ENCODE measurements at regions not wholly inside any gene's neighbourhood (a gene's known extent, or its start where the extent isn't known, plus 50 kb on each side); places are given as distances from the start of the nearest gene placed in this dataset.

DNA sequence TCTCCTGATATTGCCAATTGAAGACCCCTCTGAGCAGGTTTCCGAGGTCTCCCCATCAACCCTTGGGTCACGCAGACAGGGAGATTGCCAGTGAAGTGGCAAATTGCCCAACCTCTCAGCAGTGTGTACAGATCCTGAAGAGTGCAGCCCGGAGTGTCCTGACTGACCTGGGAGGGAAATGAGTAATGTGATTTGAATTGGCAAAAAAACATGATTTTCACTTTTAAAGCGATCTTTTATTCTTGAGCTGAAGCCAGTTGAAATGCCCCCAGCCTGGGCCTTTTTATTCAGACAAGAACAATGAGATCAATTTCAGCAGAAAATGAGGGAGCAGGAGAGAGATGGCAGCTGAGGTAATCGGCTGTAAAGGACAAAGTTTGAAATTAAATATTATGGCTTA, 401.8 kb downstream of the RAPGEF2 start:
- no peak for TF ChIP-seq CTCF (IDR thresholded peaks at IDR 0.05)
- TF ChIP-seq POLR2A (IDR thresholded peaks at IDR 0.05) = no peak

Data from lower leg skin (tissue), 3 donors.